GM19023 (cell line): ENCODE measurements at regions not wholly inside any gene's neighbourhood (a gene's known extent, or its start where the extent isn't known, plus 50 kb on each side); places are given as distances from the start of the nearest gene placed in this dataset.

Experiments used
- ATAC-seq: cut with Tn5 transposase; IDR thresholded peaks from one replicate; pipeline ENCODE4 v1.9.1; 2021; ENCODE audit warnings: mild to moderate bottlenecking, moderate library complexity; ENCODE audit not compliant: unreplicated experiment

GRCh38 chr2:18800240-18800971, 211.0 kb upstream of the NT5C1B start:
- ATAC-seq: no peak

- no peak for ATAC-seq
These were observed 210.0 kb upstream of the NT5C1B start for GRCh38 chr2:18799397-18799796.

- no peak for ATAC-seq
These were observed 207.9 kb upstream of the NT5C1B start for GRCh38 chr2:18797133-18797845.

GRCh38 chr2:18795906-18796305, 206.5 kb upstream of the NT5C1B start:
- ATAC-seq: no peak

GRCh38 chr2:18792684-18793083, 203.3 kb upstream of the NT5C1B start:
- no peak for ATAC-seq

- ATAC-seq: no peak
These were observed 202.9 kb upstream of the NT5C1B start for GRCh38 chr2:18792226-18792629.

- ATAC-seq: no peak
These were observed 201.9 kb upstream of the NT5C1B start for GRCh38 chr2:18791172-18791797.

- ATAC-seq: no peak
These were observed 201.3 kb upstream of the NT5C1B start for GRCh38 chr2:18790509-18791171.

GRCh38 chr2:18788592-18788991, 199.2 kb upstream of the NT5C1B start:
- ATAC-seq: no peak

- no peak for ATAC-seq
These were observed 198.4 kb upstream of the NT5C1B start for GRCh38 chr2:18787726-18788125.

- no peak for ATAC-seq
These were observed 194.9 kb upstream of the NT5C1B start for GRCh38 chr2:18784245-18784644.

- no peak for ATAC-seq
These were observed 192.3 kb upstream of the NT5C1B start for GRCh38 chr2:18781541-18782280.

- no peak for ATAC-seq
These were observed 188.0 kb upstream of the NT5C1B start for GRCh38 chr2:18777250-18777812.

- no peak for ATAC-seq
These were observed 181.8 kb upstream of the NT5C1B start for GRCh38 chr2:18771212-18771611.

GRCh38 chr2:18763338-18763737, 174.0 kb upstream of the NT5C1B start:
- no peak for ATAC-seq

- ATAC-seq: no peak
These were observed 173.3 kb upstream of the NT5C1B start for GRCh38 chr2:18762667-18763066.

- no peak for ATAC-seq
These were observed 164.9 kb upstream of the NT5C1B start for GRCh38 chr2:18754286-18754685.

- no peak for ATAC-seq
These were observed 164.4 kb upstream of the NT5C1B start for GRCh38 chr2:18753722-18754121.

GRCh38 chr2:18752667-18753422, 163.5 kb upstream of the NT5C1B start:
- no peak for ATAC-seq

GRCh38 chr2:18752022-18752493, 162.7 kb upstream of the NT5C1B start:
- ATAC-seq: no peak
